ENCODE measurements at regions not wholly inside any gene's neighbourhood (a gene's known extent, or its start where the extent isn't known, plus 50 kb on each side); places are given as distances from the start of the nearest gene placed in this dataset.

- no peak for TF ChIP-seq CTCF (IDR thresholded peaks at IDR 0.05; ENCODE audit: unreplicated experiment)
- no peaks in the 10 kb centered on the region for H3K36me3 Mint-ChIP-seq
- H3K4me3 Mint-ChIP-seq: no peak overlapping the region
- H3K9me3 Mint-ChIP-seq: peaks cover 18% of the 10 kb centered on the region
- no peak overlapping the region for H3K27ac Mint-ChIP-seq
- H3K4me1 Mint-ChIP-seq: no peaks in the 10 kb centered on the region
- no peaks in the 10 kb centered on the region for H3K27me3 Mint-ChIP-seq (ENCODE audit: low read depth)
- DNase-seq (ENCODE audit: low spot score in 2 of 2, unreplicated experiment in 2 of 2): no peak
Measured at GRCh38 chr12:61111218-61111617, 1149.0 kb upstream of the USP15 start.

GRCh38 chr12:61137677-61138414 lies 1122.4 kb upstream of the USP15 start:
- H3K4me1 Mint-ChIP-seq: no peaks in the 10 kb centered on the region
- H3K36me3 Mint-ChIP-seq: no peaks in the 10 kb centered on the region
- no peak for TF ChIP-seq CTCF (IDR thresholded peaks at IDR 0.05; ENCODE audit: unreplicated experiment)
- H3K9me3 Mint-ChIP-seq: peaks cover 22% of the 10 kb centered on the region
- no peak overlapping the region for H3K4me3 Mint-ChIP-seq
- H3K27ac Mint-ChIP-seq: no peak overlapping the region
- DNase-seq (ENCODE audit: low spot score in 2 of 2, unreplicated experiment in 2 of 2): no peak
- no peaks in the 10 kb centered on the region for H3K27me3 Mint-ChIP-seq (ENCODE audit: low read depth)

- Mint-ChIP-seq H3K36me3 (no peaks in the 10 kb centered on the region), H3K9me3 (peaks cover 19% of the 10 kb centered on the region), H3K4me1 (no peaks in the 10 kb centered on the region), H3K27ac (no peak overlapping the region), H3K27me3 (ENCODE audit: low read depth) (no peaks in the 10 kb centered on the region), H3K4me3 (no peak overlapping the region)
- TF ChIP-seq CTCF (IDR thresholded peaks at IDR 0.05; ENCODE audit: unreplicated experiment): no peak
- no peak for DNase-seq (ENCODE audit: low spot score in 2 of 2, unreplicated experiment in 2 of 2)
Measured at GRCh38 chr12:61138415-61138759, 1121.8 kb upstream of the USP15 start.

- Mint-ChIP-seq H3K9me3 (peaks cover 46% of the 10 kb centered on the region), H3K27me3 (ENCODE audit: low read depth) (no peaks in the 10 kb centered on the region), H3K36me3 (no peaks in the 10 kb centered on the region), H3K4me3 (no peak overlapping the region), H3K27ac (no peak overlapping the region), H3K4me1 (peaks cover 2% of the 10 kb centered on the region)
- no peak for TF ChIP-seq CTCF (IDR thresholded peaks at IDR 0.05; ENCODE audit: unreplicated experiment)
- DNase-seq (ENCODE audit: low spot score in 2 of 2, unreplicated experiment in 2 of 2): no peak
Measured at GRCh38 chr12:61161961-61162360, 1098.2 kb upstream of the USP15 start.

GRCh38 chr12:61188801-61189595 lies 1071.2 kb upstream of the USP15 start:
- H3K9me3 Mint-ChIP-seq: no peaks in the 10 kb centered on the region
- H3K4me3 Mint-ChIP-seq: no peak overlapping the region
- no peak for TF ChIP-seq CTCF (IDR thresholded peaks at IDR 0.05; ENCODE audit: unreplicated experiment)
- DNase-seq (ENCODE audit: low spot score in 2 of 2, unreplicated experiment in 2 of 2): no peak
- H3K4me1 Mint-ChIP-seq: no peaks in the 10 kb centered on the region
- H3K27ac Mint-ChIP-seq: no peak overlapping the region
- no peaks in the 10 kb centered on the region for H3K27me3 Mint-ChIP-seq (ENCODE audit: low read depth)
- H3K36me3 Mint-ChIP-seq: no peaks in the 10 kb centered on the region
